GM21447 (cell line): ENCODE measurements at regions not wholly inside any gene's neighbourhood (a gene's known extent, or its start where the extent isn't known, plus 50 kb on each side); places are given as distances from the start of the nearest gene placed in this dataset.

ENCODE experiments used
- ATAC-seq: cut with Tn5 transposase; IDR thresholded peaks from one replicate; pipeline ENCODE4 v1.9.1; 2021; ENCODE audit not compliant: unreplicated experiment

DNA sequence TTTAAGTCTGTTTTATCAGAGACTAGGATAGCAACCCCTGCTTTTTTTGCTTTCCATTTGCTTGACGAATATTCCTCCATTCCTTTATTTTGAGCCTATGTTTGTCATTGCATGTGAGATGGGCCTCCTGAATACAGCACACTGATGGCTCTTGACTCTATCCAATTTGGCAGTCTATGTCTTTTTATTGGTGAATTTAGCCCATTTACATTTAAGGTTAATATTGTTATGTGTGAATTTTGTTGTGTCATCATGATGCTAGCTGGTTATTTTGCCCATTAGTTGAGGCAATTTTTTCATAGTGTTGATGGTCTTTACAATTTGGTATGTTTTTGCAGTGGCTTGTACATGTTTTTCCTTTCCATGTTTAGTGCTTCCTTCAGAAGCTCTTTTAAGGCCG, 50.7 kb upstream of the PDE4B start:
- ATAC-seq, result no peak
